ENCODE measurements at regions not wholly inside any gene's neighbourhood (a gene's known extent, or its start where the extent isn't known, plus 50 kb on each side); places are given as distances from the start of the nearest gene placed in this dataset.

DNA sequence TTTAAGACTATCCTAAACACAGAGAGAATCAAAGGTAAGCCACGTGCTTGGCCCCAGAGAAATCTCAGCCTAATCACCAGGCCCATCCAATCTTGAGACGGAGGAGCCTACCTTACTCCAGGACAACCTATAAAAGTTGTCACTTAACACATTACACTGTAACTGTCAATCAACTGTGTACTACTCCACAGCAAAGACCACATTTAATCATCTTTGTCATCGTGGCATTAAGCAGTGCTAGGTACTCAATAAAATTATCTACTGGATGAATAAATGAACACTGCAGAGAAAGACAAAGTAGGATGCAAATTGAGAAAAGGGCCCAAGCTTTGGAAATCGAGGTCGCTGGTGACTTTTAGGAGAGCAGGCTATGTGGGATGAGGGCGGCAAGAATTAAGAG lies 466.7 kb downstream of the SHQ1 start:
- intact Hi-C loops (cut with DNase I): loop anchor here (2.0 kb wide), 1 partner anchor 65 kb away; the partner anchor contains the start of gene RYBP
- peak in 1 of 42 donors; percentile 40 for DNase-seq

DNA sequence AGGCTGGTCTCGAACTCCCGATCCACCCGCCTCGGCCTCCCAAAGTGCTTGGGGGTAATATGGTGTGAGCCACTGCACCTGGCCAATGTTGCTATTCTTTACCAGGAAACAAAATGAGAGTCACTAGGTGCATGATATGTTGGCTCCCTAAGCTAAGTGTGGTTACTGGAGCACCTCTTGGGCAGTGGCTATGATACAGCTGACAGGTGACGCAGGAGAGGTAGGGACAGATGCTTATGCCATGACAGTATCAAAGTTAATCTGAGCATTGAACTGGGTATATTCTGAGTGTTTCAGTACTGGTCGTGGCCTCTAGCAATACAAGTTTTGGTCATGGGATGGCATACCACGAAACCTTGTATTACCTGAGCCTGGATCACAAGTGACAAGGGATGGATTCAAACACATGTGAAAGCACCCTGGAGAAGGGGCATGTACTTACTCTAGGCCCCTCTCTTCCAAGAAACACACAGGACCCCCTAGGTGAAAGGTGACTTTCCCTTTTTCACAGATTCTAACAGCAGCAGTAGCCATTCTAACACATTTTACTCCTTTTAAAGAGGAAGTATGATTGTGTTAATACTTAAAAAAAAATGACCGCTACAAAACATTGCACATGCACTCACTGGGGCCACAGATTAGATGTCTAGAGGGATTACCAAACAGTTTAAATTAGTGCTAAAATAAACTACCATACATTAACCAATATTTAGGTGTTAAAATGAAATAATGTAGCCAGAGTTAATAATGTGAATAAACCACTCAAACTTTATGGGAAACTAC lies 467.3 kb downstream of the SHQ1 start:
- intact Hi-C loops (cut with DNase I): loop anchor here (2.0 kb wide), 1 partner anchor 66 kb away; the partner anchor contains the start of gene RYBP
- peak in 1 of 42 donors; percentile 44 for DNase-seq

DNA sequence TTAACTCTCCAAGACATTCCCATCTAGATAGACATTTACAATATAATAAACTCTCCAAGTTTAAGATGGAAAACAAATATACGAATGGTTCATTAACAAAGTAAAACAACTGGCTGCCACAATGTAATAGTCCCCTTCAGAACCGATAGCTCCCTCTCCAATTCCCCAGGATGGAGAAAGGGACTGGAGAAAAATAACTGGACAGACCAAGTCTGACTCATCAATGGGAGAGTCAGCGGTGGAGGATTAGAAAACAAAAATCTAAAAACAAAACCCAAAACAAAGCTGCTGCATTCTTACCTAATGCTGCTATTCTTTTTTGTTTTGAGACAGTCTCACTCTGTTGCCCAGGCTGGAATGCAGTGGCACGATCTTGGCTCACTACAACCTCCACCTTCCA lies 468.1 kb downstream of the SHQ1 start:
- peak in 12 of 42 donors; percentile 18 to 71 (median 32) for DNase-seq

DNA sequence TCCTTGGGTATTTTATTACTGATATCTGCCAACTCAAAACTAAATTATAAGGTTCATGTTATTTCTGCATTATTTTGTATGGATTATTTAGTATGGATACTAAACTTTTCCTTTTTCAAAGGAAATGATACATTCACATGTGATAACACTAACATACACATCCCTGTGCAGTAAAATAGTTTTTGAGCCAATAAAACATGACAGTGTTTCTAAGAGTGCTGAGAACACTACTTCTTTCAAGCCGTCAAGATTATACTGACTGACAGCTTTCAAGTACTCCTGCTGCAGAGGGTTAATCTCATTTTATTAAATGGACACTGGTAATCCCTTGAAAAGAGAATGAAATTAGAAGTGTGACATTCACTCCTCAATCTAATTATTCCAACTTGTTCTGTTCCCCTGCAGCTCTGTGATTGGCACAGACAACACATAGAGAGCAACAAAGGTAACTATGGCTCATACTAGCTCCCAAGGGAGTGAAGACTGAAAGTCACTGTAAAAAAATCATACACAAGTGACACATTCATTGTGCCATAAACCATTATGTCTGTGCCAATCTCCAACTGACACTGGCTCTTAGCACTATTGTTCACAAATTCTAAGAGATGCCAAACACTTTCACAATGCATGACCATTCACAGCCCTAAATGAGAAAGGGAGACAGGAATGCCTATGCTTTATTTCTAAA lies 468.6 kb downstream of the SHQ1 start:
- intact Hi-C loops (cut with DNase I): loop anchor here (2.0 kb wide), 1 partner anchor 67 kb away; the partner anchor contains the start of gene RYBP
- peak in 14 of 42 donors; percentile 10 to 78 (median 42) for DNase-seq

More for the DNA sequence above, 468.1 kb downstream of the SHQ1 start:
- intact Hi-C loops (cut with DNase I): loop anchor here (2.0 kb wide), 1 partner anchor 67 kb away; the partner anchor contains the start of gene RYBP

DNA sequence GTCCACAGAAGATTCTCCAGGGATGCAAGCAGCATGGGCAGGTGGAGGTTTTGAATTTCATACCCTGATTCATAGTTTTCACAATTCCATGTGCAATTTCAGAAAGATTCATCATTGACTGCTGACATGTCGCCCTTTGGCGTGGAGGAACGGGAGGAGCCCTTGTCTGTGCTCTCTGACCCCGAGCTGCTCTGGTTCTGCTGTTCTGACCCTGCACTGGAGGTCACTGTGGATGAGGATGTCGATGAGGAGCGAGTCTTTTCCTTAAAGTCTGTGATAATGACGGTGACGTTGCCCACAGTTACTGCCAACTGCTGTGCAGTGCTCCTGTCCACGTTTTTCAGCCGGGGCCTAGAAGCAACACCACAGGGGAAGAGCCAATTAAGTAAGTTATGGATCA lies 470.0 kb downstream of the SHQ1 start:
- intact Hi-C loops (cut with DNase I): no loop called here
- peak in 1 of 42 donors; percentile 36 for DNase-seq

DNA sequence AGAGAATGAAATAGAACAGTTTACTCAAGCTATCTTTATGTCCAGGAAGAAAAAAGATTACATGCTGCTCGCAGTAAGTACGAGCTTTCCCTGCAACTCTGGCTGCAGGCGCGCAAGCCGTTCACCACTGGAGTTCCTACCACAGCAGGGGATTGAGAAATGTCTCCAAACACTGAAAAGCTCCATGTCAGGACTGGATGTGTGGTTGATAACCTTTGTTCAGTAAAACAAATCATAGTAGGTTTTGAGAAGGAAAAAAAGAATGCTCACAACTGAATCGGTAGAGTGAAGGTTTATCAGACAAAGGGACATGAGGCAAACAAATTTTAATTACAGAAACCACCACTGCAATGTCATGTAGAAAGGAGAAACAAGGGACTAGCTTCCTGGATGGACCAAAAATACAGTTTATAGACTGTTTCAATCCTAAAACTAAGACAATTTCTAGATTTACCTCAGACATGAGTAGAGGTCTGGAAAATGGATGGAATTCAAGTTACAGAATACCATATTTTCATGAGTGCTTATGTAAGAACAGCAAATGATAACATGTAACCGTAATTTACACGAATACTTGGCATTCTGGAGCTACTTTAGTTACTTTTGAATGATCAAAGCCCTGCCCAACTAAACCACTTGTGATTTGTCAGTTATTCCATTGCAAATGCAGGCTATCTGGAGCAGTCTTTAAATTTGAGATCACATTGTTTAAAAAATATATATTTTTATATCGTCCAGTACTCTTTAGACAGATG lies 471.1 kb downstream of the SHQ1 start:
- DNase-seq: peak in 11 of 42 donors; percentile 19 to 68 (median 42)
- intact Hi-C loops (cut with DNase I): no loop called here

DNA sequence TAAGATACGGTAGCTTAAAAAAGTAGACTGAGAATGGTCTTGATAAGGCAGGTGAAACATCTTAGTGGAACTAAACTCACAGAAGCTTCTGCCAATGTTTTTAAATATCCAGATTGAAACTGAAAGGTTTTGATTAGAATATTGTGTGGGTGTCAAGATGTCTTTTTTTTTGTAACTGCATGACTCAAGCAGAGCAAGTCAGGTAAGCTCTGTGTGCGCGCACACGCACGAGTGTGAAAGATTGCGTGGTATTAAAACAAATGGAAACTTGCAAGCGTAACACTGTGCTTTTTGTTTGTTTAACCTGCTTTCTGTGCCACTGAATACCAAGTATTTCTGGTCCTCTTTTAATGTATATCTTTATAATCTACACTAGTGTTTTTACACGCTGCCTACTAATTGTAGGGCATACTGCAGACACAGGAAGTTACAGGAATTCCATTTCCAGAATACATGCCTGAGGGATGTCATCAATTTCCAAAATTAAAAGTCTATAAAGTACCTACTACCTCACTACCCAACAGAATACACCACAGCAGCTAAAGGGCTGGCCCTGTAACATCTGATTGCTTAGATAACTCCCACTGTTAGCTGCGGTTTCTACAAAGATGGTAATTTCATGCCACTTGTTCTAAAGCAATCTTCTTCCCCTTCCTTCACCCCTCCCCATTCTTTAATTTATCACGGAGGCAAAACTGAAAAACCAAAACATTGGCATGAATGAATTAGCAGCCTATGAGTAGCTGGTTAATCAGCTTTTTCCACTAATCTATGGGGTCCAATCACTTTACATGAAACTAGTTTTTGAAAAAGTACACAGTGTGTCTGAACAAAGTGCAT lies 472.8 kb downstream of the SHQ1 start:
- intact Hi-C loops (cut with DNase I): no loop called here
- peak in 17 of 42 donors; percentile 16 to 66 (median 43) for DNase-seq

DNA sequence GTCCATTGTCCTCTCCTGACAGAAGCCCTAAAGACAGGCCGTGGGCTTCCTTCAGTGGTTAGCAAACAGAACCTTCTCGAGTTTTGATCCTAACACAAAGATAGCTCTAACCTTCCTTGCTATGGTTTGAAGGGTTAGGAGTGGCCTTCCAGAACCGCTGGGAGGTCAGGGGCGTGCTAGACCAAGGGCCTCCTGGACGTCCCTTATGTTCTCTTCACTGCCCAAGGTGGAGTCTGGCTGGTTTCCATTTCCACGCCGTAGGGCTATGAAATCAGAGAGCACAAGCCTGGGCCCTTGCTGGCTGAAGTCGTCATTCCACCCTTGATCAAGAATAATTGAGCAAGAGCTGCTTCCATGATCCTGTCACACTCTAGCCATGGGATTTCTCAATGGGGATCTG lies 475.1 kb downstream of the SHQ1 start:
- no peak for DNase-seq
- intact Hi-C loops (cut with DNase I): no loop called here

DNA sequence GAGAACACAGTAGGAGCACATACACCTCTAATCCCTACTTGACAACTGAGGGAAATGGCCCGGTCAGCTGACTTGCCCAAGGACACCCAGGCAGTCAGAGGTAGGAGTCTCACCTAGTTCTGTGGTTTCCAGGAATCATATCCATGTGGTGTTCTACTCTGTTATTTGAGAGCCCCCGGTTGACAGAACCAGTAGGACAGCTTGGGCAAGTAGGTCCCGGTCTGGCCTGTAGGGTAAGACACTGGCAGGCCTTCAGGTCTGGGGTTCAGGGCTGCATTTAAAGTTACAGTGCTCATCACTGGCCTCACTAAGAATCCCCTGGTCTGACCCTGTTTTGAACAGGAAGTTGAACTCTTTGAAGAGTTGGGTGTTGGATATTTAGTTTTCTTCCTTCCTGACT lies 476.1 kb downstream of the SHQ1 start:
- no peak for DNase-seq
- intact Hi-C loops (cut with DNase I): no loop called here

DNA sequence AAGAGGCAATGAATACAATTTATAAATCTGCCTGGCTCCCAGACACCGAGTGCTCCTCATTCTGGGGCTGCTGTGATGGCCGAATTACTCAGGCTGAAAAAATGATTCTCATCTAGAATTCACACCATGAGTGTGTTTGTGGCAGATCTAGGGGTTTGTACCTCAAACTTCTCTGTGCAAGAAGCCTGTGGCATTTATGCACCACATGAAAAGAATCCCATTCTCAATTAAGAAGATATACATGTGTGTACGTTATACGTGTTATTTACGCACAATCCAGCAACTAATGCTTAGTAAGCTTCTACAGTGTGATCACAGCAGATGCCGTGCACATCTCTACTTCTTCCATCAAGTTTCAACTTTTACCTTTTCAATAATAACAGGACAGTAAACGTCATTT lies 476.8 kb downstream of the SHQ1 start:
- DNase-seq: no peak
- intact Hi-C loops (cut with DNase I): no loop called here

DNA sequence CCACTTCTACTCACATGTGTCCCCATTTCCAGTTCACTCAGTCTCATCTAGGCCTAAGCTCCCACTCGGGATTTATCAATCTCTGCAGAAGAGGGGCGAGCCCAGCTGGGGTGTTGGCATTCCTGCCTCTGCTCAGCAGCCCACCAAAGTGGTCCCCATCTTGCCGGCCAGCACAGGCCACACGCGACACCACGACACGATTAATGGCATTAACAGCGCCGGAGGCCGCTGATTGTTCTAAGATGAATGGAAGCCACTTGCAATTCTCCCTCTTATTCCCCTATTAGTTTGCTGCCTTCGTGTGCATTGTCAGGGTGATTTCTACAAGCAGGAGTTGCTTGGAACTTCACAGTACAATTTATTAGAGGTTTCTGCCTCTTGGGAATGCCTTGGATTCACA lies 477.3 kb downstream of the SHQ1 start:
- intact Hi-C loops (cut with DNase I): no loop called here
- DNase-seq: no peak

DNA sequence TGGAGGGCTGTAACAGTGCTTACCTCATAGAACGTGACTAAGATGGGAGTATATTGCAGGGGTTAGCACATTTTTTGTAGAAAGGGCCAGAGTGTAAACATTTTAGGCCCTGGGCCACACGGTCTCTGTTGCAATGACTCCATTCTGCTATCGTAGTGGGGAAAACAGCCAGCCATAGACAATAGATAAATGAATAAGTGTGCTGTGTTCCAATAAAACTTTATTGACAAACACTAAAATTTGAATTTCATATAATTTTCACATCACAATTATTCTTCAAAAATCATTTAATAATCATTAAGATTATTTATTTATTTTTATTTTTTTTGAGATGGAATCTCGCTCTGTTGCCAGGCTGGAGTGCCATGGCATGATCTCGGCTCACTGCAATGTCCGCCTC lies 478.6 kb downstream of the SHQ1 start:
- DNase-seq: no peak
- intact Hi-C loops (cut with DNase I): no loop called here

DNA sequence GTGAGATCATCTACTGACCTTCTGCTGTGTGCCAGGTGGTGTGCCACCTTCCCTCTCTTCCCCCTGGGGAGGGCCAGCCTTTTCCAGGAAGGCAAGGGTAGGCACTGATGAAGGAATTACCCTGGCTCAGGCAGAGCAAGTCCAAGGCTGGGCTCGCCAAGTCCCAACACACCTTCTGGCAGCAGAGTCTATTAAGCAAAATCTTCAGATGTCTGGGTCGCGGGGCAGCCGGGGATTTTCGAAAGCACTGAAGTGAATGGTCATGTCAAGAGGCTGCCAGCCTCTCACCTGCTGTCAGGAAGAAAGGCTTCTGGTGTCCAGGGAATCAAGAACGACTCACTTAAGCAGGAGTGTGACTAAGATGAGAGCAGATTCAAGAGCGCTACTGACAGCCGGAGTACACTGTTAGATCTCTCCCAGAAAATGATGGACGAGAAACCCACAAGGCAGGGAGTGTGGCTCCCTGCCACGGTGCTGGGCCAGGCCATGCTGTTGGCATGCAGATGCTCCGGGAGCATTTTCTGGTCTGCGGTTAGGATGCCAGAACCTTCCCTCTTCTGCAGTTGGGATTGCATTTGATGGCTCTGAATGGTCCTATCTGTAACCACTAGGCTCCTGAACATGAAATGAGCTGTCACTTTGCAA lies 479.8 kb downstream of the SHQ1 start:
- no peak for DNase-seq
- intact Hi-C loops (cut with DNase I): no loop called here

DNA sequence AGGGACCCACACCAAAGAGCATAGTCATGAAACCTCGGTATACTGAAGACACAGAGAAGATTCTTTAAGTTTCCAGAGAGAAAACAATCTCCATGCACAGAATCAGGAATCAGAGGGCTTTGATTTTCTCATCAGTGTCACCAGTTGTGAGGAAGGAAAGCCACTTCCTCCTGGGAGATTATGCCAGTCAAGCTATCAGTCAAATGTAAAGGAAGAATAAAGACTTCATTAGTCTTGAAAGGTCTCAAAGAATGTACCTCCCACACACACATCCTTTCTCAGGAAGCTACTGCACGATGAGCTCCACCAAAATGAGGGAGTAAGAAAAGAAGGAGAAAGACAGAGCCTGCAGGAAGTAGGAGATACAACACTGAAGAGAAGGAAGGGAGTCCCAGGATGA lies 486.3 kb downstream of the SHQ1 start:
- DNase-seq: no peak
- intact Hi-C loops (cut with DNase I): no loop called here

DNA sequence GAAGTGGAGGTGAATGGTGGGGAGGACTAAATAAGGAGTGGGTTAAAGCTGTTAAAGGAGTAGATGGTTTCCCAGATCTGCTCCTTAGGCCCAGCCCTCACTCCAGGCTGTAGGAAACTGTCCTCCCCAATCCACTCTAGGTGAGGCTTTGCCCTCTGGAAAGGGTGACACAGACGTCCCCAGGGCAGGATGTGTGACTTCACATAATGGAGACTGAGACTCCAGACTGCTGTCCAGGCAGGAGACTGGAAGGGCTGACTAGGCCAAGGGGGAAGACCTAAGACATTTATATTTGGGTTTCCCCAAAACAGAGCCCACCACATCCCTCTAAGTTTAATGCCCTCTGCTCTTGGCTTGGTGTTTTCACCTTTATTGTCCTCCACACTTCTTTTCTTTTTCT lies 488.5 kb downstream of the SHQ1 start:
- peak in 2 of 42 donors; percentile 3 to 6 for DNase-seq
- intact Hi-C loops (cut with DNase I): no loop called here

DNA sequence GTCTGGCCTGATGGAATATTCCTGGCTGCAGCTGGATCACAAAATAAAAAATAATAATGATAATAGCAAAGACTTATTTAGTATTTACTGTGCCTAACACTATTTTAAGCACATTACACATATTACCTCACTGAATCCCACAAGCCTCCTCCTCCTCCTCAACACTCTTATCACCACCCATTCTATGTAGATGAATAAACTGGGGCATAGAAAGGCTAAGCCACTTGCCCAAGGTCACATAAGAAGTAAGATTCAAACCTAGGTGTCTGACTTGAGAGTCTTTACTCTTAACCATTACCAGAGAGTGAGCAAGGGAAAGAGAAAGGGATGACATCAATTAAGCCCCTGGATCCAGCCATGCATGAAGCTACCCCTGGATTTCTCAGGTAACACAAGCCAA lies 493.1 kb downstream of the SHQ1 start:
- intact Hi-C loops (cut with DNase I): no loop called here
- no peak for DNase-seq

DNA sequence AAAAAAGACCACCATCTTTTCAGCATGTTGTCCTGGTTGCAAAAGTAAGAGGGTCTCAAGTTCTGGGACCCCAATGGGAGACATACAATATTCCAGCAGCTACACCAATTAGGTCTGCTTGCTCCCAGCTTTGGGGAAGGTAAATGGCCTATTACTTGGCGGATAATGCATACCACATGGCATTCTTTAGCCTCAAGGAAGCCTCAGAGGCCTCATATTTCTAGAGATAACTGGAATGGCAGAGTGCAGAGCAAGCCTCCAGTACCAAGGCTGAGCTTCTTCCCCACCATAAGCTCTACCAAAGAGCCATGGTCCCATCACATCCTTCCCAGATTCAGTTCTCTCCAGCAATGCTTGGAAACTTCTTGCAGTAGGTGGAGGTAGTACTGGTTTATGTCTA lies 493.8 kb downstream of the SHQ1 start:
- intact Hi-C loops (cut with DNase I): no loop called here

More for the DNA sequence above, 493.8 kb downstream of the SHQ1 start:
- DNase-seq: no peak

All from head of caudate nucleus (tissue), 42 donors.